ENCODE measurements at regions not wholly inside any gene's neighbourhood (a gene's known extent, or its start where the extent isn't known, plus 50 kb on each side); places are given as distances from the start of the nearest gene placed in this dataset.

GRCh38 chr11:70899616-70900015 lies 352.8 kb downstream of the SHANK2 start:
- TF ChIP-seq EZH2 (IDR thresholded peaks at IDR 0.05; ENCODE audit: borderline replicate concordance): no peak
- TF ChIP-seq CTCF (IDR thresholded peaks at IDR 0.05; ENCODE audit: poor library complexity): no peak
